SK-N-DZ (cell line): ENCODE measurements at regions not wholly inside any gene's neighbourhood (a gene's known extent, or its start where the extent isn't known, plus 50 kb on each side); places are given as distances from the start of the nearest gene placed in this dataset.

ENCODE experiments used
- DNase-seq: peaks from one replicate; pipeline ENCODE4 v3.0.0-alpha.2; 2015; ENCODE audit warnings: low spot score

GRCh38 chr11:119491753-119492510 lies 69.0 kb upstream of the THY1 start:
- no peak for DNase-seq

- no peak for DNase-seq
These were observed 67.5 kb upstream of the THY1 start for GRCh38 chr11:119490253-119491006.

- DNase-seq, result no peak
These were observed 66.1 kb upstream of the THY1 start for GRCh38 chr11:119489087-119489486.

GRCh38 chr11:119488256-119488995 lies 65.5 kb upstream of the THY1 start:
- no peak for DNase-seq

- no peak for DNase-seq
These were observed 63.8 kb upstream of the THY1 start for GRCh38 chr11:119486691-119487259.

GRCh38 chr11:119486016-119486415 lies 63.0 kb upstream of the THY1 start:
- no peak for DNase-seq

GRCh38 chr11:119484741-119485605 lies 62.0 kb upstream of the THY1 start:
- no peak for DNase-seq

- no peak for DNase-seq
These were observed 61.0 kb upstream of the THY1 start for GRCh38 chr11:119483881-119484371.

- no peak for DNase-seq
These were observed 60.4 kb upstream of the THY1 start for GRCh38 chr11:119483341-119483880.

- DNase-seq, result no peak
These were observed 59.6 kb upstream of the THY1 start for GRCh38 chr11:119482521-119483011.

- no peak for DNase-seq
These were observed 58.9 kb upstream of the THY1 start for GRCh38 chr11:119481667-119482400.

GRCh38 chr11:119481021-119481666 lies 58.2 kb upstream of the THY1 start:
- peak; percentile 81 for DNase-seq

- DNase-seq, result no peak
These were observed 57.5 kb upstream of the THY1 start for GRCh38 chr11:119480380-119481020.

GRCh38 chr11:119479685-119480275 lies 56.8 kb upstream of the THY1 start:
- peak; percentile 32 for DNase-seq

GRCh38 chr11:119478711-119479285 lies 55.8 kb upstream of the THY1 start:
- DNase-seq, result no peak

- DNase-seq, result no peak
These were observed 53.8 kb upstream of the THY1 start for GRCh38 chr11:119476666-119477331.

- DNase-seq, result no peak
These were observed 53.1 kb upstream of the THY1 start for GRCh38 chr11:119476038-119476437.
